ENCODE measurements at regions not wholly inside any gene's neighbourhood (a gene's known extent, or its start where the extent isn't known, plus 50 kb on each side); places are given as distances from the start of the nearest gene placed in this dataset.

DNA sequence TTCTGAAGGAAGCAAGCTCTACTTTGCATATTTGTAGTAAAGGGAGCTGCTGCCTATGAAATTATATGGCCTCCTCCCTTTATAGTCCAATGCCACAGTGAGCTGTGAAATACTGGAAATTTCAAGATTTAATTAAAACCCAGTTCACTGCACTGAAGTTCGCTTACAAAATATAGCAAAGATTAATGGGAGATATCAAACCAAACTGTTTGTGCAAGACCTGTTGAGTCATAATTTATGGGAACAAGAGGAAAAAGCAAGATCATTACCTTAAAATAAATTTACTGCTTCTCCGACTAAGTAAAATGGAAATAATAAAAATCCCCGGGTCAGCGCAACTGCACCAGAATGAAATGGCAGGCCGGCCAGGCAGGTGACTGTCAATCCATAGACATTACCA, 215.5 kb upstream of the RAB6C start:
- DNase-seq = no peak

DNA sequence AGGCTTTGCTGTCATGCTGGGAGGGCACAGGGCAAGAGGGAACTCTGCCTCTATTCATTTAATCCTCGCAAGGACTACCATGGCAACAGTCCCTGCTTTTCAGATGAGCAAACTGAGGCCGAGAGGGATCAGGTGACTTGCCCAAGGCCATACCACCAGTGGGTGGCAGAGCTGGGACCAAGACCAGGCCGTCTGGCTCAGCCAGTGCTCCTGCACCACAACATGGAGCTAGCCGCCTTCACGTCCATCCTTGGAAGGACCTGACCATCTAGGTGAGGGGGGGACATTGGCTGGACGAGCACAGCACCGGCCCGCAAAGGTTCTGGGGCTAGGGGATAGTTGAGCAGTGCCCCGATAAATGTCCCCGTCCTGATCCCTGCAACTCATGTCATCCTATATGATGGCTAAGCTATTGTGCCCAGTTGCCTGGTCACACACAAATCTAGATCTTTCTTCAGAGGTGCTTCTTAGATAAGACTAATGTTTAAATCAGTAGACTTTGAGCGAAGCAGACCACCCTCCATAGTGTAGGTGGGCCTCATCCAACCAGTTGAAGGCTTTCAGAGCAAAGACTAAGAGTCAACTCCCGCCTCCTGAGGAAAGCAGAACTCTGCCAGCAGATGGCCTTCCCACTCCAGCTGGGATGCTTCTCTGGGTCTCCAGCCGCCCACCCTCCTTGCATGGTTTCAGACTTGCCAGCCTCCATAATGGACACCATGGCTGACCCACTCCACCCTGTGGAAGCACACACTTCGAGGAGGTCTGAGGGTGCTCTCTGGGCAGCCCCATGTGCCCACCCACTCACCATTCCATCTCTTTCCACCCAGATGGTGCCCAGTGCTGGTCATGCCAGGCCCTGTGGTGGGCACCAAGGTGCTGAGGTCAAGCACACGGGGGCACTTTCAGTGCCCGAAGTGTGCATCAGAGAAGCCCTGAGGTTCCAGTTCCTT, 214.8 kb upstream of the RAB6C start:
- DNase-seq = no peak

GRCh38 chr2:129765326-129765677, 214.2 kb upstream of the RAB6C start:
- no peak for DNase-seq

DNA sequence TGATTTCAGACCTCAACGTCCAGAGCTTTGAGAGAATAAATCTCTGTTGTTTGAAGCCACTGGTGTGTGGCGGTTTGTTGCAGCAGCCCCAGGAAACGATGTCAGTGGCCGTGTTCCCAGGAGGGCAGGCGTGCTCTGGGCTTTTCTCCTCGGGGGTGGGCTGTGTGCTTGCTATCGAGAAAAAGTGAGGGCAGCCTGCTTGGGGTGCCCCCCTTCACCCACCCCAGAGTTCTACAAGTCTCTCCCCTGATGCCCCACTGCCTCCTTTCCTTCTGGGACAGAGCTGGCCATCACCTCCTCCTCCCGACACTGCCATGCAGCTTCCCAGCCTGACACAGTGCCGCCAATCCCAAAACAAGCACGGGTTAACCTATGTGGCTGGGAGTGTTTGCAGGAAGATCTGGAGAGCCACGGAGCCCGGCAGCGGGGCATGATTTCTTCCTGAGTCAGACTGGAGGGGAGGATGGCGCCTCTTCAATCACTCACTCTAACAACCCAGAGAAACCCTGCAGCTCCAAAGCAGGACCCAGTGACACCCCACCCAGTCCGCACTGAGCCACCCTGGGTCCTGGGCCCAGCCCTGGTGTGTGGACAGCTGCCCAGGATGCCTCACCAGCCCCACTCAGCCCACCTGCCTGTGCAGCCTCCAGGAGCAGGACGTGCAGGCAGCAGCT, 213.7 kb upstream of the RAB6C start:
- DNase-seq = no peak

DNA sequence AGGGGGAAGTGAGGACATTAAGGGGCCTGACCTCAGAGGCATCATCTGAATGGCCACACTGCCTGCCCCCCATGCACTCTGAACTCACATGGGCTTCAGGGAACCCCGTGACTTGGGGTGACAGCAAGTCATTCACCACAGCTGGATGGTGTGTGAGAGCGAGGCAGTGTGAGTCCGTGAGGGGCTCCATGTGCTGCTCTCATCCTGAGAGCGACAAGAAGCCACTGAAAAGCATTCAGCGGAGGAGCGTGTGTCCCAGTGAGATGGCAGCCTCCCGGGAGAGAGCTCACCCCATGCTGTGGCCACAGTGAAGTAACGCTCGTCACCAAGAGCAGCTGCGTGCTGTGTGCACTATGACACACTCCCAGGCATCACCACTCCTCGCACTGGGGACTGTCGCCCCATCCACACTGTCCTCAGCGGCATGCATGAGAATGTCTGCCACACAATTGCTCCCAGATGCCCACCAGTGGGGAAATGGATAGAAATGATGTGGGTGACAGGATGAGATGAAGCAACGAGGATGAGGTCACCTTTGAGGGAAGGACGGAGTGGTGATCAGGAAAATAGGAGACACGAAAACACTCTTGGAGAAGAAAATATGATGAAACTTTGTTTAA, 213.0 kb upstream of the RAB6C start:
- DNase-seq = no peak

DNA sequence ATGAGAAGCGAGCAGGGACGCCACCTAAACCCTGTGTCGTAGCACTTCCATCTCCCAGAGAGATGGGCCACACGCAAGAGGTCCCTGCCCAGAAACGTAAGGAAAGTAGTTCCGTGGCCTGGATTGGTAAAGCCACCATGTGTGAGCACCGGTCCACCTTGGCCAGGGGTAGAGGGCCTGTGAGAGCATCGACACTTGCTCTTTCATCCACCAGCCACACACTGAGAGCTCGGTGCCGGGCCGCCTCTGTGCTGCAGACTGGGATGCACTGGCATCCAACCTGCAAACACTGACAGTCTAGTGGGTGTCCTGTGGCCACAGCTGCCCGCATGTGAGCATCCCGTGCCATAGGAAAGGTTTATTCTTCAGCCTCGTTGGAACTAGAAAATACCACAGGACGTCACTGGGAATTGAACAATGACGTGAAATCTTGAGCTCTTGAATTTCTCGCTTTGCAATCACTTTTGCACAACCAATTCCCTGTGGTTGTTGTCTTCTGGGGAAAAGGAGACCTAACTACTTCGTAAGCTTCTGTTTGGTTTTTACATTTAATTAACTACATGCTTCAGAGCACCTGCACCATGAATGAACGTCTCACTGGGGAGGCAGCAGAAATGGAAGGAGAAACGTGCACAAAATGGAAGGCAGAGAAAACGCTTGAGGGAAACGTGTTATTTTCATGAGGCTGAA, 212.0 kb upstream of the RAB6C start:
- no peak for DNase-seq

GRCh38 chr2:129768036-129768386, 211.5 kb upstream of the RAB6C start:
- no peak for DNase-seq

GRCh38 chr2:129768485-129769184, 210.8 kb upstream of the RAB6C start:
- no peak for DNase-seq

DNA sequence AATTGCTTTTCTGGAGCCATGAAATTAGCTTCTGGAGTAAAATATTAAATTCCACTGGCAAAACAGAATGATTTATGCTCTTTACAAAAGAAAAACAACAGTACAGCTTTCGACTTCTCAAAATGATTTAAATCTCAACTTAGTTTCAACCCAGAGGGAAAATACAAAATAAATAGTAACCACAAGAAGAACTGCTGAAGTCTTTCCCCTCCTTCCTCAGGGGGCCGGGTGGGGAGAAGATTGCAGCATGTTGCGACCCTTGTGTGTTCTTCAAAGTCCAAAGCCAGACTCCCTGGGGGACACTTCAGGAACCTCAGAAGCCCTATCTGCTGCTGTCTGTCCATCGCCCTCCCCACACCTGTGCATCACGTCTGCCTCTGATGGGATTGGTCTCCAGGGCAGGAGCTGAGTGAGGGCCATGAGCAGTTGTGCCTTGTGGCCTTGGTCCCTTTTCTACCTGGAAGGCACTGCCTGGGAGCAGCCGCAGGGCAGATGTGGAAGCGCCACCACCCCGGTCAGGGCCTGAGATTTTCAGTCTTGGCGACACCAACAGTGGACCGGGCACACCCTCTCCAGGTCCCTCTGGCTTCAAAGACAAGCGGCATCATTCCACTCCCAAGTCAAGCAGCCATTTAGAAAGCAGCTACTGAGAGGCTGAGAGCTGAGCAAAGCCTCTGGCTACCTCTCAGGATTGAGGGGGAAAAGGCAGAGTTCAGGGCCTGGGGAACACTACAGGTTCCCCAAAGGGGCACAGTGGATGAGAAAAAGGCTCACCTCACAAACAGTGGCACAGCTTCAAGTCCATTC, 210.1 kb upstream of the RAB6C start:
- no peak for DNase-seq

DNA sequence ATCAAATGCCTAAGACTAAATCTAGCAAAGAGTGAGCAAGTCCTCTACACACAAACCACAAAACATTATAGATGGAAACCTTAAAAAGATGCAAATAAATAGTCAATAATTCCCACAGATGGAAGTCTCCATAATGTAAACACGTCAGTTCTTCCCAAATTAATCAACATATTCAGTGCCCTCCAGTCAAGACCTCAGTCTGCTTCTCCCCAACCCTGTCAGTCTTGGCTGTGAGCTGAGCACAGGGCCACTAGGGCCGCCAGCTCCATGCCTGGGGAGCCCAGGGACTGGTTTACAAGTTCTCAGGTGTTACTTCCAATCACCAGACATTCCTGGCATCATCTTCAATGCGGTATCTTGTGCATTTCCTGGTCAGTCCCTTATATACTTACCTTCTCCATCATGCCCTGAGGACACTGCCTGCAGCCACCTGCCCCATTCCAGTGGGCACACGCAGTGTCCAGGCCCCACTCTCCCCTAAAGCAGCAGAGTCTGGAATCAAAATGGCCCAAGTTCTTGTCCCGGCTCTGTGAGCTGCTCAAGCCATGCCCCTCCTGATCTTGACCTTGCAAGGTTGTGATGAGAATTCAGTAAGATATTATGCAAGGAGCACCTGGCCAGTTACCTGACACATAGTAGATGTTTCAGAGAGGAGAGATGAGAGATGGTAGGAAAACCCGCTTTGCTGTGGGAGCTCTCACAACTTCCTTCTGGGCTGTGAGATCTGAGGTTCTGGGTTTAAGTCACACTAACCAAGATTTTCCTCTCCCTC, 207.9 kb upstream of the RAB6C start:
- no peak for DNase-seq

GRCh38 chr2:129772190-129772579, 207.3 kb upstream of the RAB6C start:
- DNase-seq = no peak

DNA sequence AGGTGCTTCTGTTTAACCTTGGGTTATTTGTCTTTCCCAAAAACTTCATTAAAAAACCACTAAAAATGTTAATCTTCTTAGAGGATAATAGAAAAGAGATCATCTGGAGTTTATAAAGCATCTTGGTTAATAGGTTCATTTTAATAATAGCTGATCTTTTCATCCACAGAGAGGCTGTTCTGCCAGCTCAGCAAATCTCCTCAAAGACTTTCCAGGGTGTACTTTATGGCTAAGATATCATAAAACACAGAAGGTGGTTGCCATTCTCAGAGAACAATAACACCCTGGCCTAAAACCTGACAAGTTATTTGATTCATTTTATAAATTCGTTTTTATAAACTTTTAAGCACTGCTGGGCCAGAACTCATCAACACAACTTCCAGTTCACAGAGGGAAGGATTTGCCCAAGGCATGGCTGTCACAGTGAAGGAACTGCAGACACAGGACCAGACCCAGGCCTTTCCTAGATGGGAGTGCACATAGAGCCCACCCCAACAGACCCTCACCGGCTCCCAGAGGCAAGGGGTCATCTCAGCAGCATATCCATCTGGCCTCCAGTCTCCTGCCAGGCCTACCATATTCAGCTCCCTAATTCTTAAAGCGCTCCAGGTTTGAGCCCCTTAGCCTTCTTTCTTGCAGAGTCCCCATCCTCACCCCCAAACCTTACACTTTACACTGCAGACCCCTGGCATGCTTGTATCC, 203.4 kb upstream of the RAB6C start:
- no peak for DNase-seq

GRCh38 chr2:129777146-129777545, 202.3 kb upstream of the RAB6C start:
- DNase-seq = no peak

DNA sequence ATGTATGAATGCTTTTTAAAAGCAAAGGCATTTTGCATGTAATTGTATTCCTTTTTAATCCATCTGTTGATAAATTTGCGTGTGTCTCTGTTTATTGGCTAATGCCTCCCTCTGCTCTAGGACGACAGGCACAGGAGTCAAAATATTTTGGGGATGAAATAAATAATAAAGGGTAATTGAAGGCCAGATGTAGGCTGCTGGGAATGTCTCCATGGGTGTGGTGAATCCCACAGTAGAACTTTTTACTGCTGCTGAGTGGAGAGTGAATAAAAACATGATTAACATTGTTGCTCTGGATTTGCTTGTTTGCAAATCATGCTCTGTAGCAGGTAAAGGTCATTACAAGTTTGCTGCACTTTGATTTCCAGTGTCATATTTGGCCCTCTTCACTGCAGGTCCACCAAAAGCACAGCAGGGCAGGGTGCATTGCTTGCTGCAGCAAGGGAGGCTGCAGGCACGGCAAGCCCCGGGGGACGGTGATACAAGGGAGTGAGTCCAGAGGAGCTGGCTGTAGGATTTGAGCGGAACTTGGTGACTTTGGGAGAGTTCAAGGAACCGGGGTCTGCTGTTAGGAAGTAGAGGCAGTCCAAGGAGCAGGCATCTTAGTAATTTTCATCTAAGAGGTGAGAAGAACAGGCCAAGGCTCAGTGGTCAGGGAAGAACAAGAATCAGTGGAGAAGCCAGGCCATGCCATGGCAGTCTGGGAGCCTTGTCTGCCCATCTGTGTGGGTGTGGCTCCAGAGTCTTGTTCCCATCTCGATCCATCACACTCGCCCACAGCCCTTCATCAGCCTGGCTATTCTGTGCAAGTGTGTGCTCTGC, 201.5 kb upstream of the RAB6C start:
- DNase-seq = no peak

DNA sequence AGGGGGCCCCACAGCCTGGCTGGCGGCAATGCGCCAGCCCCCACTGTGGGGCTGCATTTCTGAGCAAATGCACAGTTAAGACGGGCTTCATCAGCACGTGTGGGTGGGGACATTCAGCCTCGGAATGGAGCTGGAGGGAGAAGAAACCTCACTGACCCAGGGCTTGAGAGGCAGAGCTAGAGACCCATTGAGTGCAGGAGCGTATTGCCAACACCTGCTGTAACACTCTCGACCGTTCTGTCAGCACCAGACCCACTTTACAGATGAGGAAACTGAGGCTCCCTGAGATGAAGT, 200.9 kb upstream of the RAB6C start:
- no peak for DNase-seq

DNA sequence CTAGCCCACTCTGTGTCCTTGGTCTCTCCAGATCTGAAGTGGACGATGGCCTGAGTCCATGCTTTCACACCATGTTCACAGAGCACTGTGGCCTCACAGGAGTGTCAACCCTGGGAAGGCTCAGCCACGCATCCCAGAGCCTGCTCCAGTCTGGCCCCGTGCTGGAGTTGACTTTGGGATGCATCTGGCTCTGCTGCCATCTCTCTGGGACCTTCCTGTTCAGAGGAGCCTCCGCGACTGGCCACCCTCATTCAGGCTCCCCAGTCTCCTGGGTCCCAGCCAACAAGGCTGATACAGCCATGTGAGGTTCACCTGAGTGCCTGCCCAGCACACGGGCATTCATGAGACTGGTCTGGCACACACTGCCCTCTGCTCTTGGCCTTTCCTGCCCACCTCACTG, 199.7 kb upstream of the RAB6C start:
- no peak for DNase-seq

DNA sequence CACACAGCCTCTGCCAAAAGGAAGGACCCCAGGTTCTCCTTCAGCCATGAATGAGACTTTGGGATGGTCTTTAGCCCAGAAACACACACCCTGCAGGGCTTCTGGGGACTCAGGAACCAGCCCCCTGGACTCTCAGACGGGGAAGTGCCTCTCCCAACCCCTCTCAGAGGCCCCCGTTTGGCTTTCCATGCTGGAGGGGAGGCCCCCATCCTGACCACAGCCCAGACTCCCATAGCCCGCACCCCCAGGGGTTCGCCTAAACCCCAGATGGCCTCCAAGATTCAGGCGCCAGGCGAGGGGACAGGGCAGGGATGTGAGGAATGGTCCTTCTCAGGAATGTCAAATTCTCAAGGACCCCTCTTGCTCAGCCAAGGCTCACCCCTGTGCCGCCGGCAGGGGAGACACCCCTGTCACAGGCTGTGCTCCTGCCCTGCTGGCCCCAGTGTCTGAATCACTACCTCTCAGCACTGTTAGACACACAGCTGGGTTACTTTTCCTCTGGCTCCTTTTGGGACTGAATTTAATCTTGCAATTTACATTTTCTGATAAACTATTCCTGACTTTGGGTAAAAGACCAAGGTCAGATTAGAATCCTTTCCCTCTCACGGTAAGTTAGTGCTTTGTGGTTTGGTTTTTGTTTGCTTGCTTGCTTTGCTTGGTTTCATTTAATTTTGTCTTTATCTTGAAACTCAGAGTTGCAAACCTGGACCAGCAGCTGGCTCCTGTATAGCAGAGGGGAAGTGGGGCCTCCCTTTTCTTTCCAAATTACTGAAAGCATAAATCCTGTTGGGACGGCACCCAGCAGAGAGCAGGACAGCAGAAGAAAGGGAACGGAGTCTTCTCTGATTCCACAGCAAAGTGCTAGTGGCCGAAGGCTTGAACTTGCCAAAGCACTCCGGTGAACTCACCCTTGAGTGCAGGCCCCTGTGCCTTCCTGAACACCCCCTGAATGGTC, 198.9 kb upstream of the RAB6C start:
- DNase-seq = peak; percentile 75
